Panc1 (cell line): ENCODE measurements at regions not wholly inside any gene's neighbourhood (a gene's known extent, or its start where the extent isn't known, plus 50 kb on each side); places are given as distances from the start of the nearest gene placed in this dataset.

Experiments
- ATAC-seq: fragments of 200-7000 bp; cut with Tn5 transposase; 2 replicates; pipeline ENCODE4 v1.9.1; 2020; ENCODE audit warnings: mild to moderate bottlenecking, moderate library complexity
- BruUV-seq: library from RNA; stranded (reverse); fragments of 400-500 nt; replicated peaks from 2 replicates; lab custom pipeline; 2021; lab: Mats Ljungman, UMichigan
- CTCF ChIA-PET: fragments of 300-600 bp; sonication (Branson Sonifier 250); formaldehyde crosslinking; loops from one replicate; lab custom pipeline; 2022; ENCODE audit warnings: antibody characterized with exemption; lab: Charles Lee
- POLR2A ChIA-PET: fragments of 300-600 bp; sonication (Branson Sonifier 250); formaldehyde crosslinking; loops from one replicate; lab custom pipeline; 2022; ENCODE audit warnings: antibody characterized with exemption; lab: Charles Lee
- DNase-seq: peaks from one replicate; pipeline ENCODE4 v3.0.0-alpha.2; 2010; ENCODE audit warnings: low read depth, low spot score
- H3K27ac ChIP-seq: 2 replicates; pipeline ENCODE4 v1.5.1; 2011; ENCODE audit warnings: mild to moderate bottlenecking, low read length, inconsistent platforms
- H3K27me3 ChIP-seq: fragments of 200-500 bp; sonication (Bioruptor generic); 2 replicates; pipeline ENCODE4 v1.6.0; 2014; ENCODE audit warnings: low read length, inconsistent platforms; ENCODE audit not compliant: control insufficient read depth, insufficient read depth
- H3K36me3 ChIP-seq: fragments of 200-500 bp; sonication (Bioruptor generic); 2 replicates; pipeline ENCODE4 v1.5.1; 2014; ENCODE audit warnings: inconsistent platforms, mild to moderate bottlenecking, low read length, moderate library complexity; ENCODE audit not compliant: control insufficient read depth, insufficient read depth
- H3K4me1 ChIP-seq: 2 replicates; pipeline ENCODE4 v1.5.1; 2011; ENCODE audit warnings: inconsistent platforms, mild to moderate bottlenecking, low read length, moderate library complexity; ENCODE audit not compliant: control insufficient read depth, insufficient read depth
- H3K4me3 ChIP-seq, 2 experiments: 2 replicates each; pipeline ENCODE4 v1.5.1; 2011 to 2012; ENCODE audit warnings: low read depth in 2 of 2, low read length in 2 of 2, mild to moderate bottlenecking in 2 of 2, inconsistent platforms in 1 of 2, moderate library complexity in 1 of 2
- H3K9me3 ChIP-seq: fragments of 200-500 bp; sonication (Bioruptor generic); 2 replicates; pipeline ENCODE4 v1.5.1; 2014; ENCODE audit warnings: low read depth, mild to moderate bottlenecking, inconsistent platforms, low read length, moderate library complexity; ENCODE audit not compliant: control insufficient read depth, insufficient read depth
- POLR2AphosphoS5 ChIP-seq: IDR thresholded peaks from 2 replicates; pipeline ENCODE4 v1.6.1; 2012; ENCODE audit warnings: mild to moderate bottlenecking, low read depth, low read length, moderate library complexity
- SIN3A ChIP-seq: IDR thresholded peaks from 2 replicates; pipeline ENCODE4 v1.6.1; 2012; ENCODE audit warnings: low read depth, mild to moderate bottlenecking, low read length, moderate library complexity, borderline replicate concordance; ENCODE audit not compliant: insufficient read depth
- TCF7L2 ChIP-seq: IDR thresholded peaks from 2 replicates; pipeline ENCODE4 v1.6.1; 2011; ENCODE audit warnings: mild to moderate bottlenecking, low read depth, low read length, inconsistent platforms
- in situ Hi-C: cut with HindIII; loops from 2 replicates; pipeline ENCODE4 v1.10.0; 2016; ENCODE audit warnings: low sequenced_read_pairs, low pct_unique_long_range_greater_than_20kb
- intact Hi-C: fragments of 100-400 bp; cut with micrococcal nuclease; formaldehyde crosslinking; loops from one replicate; pipeline ENCODE4 v1.10.0; 2022; ENCODE audit not compliant: unreplicated experiment
- TF ChIP-seq, protein P1 (sequence below), 2 experiments: IDR thresholded peaks; 2 replicates each; pipeline ENCODE4 v1.6.1; 2011 to 2012; ENCODE audit warnings: low read depth in 2 of 2, control low read depth in 1 of 2, low read length in 1 of 2, mild to moderate bottlenecking in 1 of 2, moderate library complexity in 1 of 2; ENCODE audit not compliant: insufficient read depth in 1 of 2
- TF ChIP-seq, protein P2 (sequence below): fragments of 450-650 bp; IDR thresholded peaks from 2 replicates; pipeline ENCODE4 v1.5.1; 2017; ENCODE audit warnings: mild to moderate bottlenecking

DNA sequence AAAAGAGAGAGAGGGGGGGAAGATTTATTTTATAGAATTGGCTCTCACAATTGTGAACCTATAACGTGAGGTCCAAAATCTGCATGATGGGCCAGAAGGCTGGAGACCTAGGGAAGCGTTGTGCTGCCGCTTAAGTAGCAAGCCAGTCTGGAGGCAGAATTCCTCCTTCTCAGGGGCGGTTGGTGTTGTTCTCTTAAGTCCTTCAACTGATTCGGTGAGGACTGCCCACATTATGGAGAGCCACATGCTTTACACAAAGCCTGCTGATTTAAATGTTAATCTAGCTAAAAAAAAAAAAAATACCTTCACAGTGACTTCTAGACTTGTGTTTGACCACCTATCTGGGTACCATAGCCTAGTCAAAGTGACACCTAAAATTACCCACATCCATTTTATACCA is 64.2 kb upstream of the CKS2 start:
- no peak for TF ChIP-seq POLR2AphosphoS5
- TF ChIP-seq SIN3A: no peak
- TF ChIP-seq, protein P1, sequence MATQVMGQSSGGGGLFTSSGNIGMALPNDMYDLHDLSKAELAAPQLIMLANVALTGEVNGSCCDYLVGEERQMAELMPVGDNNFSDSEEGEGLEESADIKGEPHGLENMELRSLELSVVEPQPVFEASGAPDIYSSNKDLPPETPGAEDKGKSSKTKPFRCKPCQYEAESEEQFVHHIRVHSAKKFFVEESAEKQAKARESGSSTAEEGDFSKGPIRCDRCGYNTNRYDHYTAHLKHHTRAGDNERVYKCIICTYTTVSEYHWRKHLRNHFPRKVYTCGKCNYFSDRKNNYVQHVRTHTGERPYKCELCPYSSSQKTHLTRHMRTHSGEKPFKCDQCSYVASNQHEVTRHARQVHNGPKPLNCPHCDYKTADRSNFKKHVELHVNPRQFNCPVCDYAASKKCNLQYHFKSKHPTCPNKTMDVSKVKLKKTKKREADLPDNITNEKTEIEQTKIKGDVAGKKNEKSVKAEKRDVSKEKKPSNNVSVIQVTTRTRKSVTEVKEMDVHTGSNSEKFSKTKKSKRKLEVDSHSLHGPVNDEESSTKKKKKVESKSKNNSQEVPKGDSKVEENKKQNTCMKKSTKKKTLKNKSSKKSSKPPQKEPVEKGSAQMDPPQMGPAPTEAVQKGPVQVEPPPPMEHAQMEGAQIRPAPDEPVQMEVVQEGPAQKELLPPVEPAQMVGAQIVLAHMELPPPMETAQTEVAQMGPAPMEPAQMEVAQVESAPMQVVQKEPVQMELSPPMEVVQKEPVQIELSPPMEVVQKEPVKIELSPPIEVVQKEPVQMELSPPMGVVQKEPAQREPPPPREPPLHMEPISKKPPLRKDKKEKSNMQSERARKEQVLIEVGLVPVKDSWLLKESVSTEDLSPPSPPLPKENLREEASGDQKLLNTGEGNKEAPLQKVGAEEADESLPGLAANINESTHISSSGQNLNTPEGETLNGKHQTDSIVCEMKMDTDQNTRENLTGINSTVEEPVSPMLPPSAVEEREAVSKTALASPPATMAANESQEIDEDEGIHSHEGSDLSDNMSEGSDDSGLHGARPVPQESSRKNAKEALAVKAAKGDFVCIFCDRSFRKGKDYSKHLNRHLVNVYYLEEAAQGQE (IDR thresholded peaks at IDR 0.05; ENCODE audit: insufficient read depth in 1 of 2, low read depth in 2 of 2, low read length in 1 of 2): no peak
- TF ChIP-seq TCF7L2: no peak
- TF ChIP-seq, protein P2, sequence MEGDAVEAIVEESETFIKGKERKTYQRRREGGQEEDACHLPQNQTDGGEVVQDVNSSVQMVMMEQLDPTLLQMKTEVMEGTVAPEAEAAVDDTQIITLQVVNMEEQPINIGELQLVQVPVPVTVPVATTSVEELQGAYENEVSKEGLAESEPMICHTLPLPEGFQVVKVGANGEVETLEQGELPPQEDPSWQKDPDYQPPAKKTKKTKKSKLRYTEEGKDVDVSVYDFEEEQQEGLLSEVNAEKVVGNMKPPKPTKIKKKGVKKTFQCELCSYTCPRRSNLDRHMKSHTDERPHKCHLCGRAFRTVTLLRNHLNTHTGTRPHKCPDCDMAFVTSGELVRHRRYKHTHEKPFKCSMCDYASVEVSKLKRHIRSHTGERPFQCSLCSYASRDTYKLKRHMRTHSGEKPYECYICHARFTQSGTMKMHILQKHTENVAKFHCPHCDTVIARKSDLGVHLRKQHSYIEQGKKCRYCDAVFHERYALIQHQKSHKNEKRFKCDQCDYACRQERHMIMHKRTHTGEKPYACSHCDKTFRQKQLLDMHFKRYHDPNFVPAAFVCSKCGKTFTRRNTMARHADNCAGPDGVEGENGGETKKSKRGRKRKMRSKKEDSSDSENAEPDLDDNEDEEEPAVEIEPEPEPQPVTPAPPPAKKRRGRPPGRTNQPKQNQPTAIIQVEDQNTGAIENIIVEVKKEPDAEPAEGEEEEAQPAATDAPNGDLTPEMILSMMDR: no peak
- in situ Hi-C loops (no loop called here), intact Hi-C loops (no loop called here)
- POLR2A ChIA-PET: no interaction called here
- no peaks in the 10 kb centered on the region for H3K27me3 ChIP-seq
- H3K4me1 ChIP-seq: no peaks in the 10 kb centered on the region
- no peak overlapping the region for H3K27ac ChIP-seq
- H3K36me3 ChIP-seq: no peaks in the 10 kb centered on the region
- no peak overlapping the region for H3K4me3 ChIP-seq
- CTCF ChIA-PET: interaction anchor here (0.6 kb wide), 1 partner anchor 302 kb away, joined by 3 read pairs; no protein-coding TSS in a partner anchor
- DNase-seq: no peak
- no peaks in the 10 kb centered on the region for H3K9me3 ChIP-seq
- no TSS peak for BruUV-seq
- no peak for ATAC-seq

DNA sequence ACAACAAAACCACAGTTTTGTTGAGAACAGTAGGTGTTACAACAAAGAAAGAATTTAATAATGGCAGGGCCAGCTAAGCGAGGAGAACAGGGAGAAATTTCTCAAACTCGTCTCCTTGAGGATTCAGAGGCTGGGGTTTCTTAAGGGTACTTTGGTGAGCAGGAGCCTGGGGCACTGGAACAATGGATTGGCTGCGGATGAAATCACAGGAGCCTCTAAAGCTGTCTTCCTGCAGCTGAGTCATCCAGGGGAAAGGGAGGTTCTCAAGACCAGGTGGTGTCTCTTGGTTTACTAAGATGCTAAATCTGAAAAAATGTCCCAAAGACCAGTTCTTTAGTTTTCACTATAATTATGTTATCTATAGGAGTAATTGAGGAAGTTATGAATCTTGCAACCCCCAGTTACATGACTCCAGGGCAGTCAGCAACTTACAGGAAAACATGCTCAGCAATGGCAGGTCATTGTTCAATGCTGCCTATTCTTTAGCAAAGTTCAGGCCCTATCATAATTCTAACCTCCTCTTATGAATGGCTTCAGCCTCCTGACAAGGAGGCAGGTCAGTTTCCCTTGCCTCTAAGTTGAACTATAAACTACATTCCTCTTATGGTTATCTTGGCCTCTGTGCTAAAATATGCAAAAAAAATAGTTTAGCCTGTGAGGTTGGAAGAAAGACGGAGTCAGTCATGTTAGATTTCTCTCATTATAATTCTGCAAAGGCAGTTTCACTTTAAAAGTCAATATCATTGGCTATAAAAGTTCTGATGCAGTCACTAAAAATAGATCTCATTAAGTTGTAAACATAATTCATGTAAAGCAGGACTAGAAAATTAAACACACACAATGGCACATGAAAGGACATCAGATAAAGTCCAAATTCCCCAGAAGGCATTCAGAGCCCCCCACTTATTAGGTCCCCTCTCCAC is 63.3 kb upstream of the CKS2 start:
- no peaks in the 10 kb centered on the region for H3K27me3 ChIP-seq
- TF ChIP-seq, protein P1 (IDR thresholded peaks at IDR 0.05; ENCODE audit: insufficient read depth in 1 of 2, low read depth in 2 of 2, low read length in 1 of 2): no peak
- TF ChIP-seq SIN3A (no peak), POLR2AphosphoS5 (no peak), TCF7L2 (no peak)
- TF ChIP-seq, protein P2: no peak
- H3K9me3 ChIP-seq: no peaks in the 10 kb centered on the region
- H3K27ac ChIP-seq: no peak overlapping the region
- H3K4me3 ChIP-seq: no peak overlapping the region
- intact Hi-C loops (no loop called here), in situ Hi-C loops (no loop called here)
- DNase-seq (no peak), ATAC-seq (no peak)
- CTCF ChIA-PET: no interaction called here
- BruUV-seq: no TSS peak
- no peaks in the 10 kb centered on the region for H3K36me3 ChIP-seq
- no peaks in the 10 kb centered on the region for H3K4me1 ChIP-seq
- POLR2A ChIA-PET: no interaction called here
